GM19099 (cell line): ENCODE measurements at regions not wholly inside any gene's neighbourhood (a gene's known extent, or its start where the extent isn't known, plus 50 kb on each side); places are given as distances from the start of the nearest gene placed in this dataset.

Experiments
- POLR2A ChIP-seq: IDR thresholded peaks from 3 replicates; pipeline ENCODE4 v1.6.1; 2011; ENCODE audit warnings: low read depth; ENCODE audit not compliant: insufficient read length; ENCODE audit errors: extremely low read depth

DNA sequence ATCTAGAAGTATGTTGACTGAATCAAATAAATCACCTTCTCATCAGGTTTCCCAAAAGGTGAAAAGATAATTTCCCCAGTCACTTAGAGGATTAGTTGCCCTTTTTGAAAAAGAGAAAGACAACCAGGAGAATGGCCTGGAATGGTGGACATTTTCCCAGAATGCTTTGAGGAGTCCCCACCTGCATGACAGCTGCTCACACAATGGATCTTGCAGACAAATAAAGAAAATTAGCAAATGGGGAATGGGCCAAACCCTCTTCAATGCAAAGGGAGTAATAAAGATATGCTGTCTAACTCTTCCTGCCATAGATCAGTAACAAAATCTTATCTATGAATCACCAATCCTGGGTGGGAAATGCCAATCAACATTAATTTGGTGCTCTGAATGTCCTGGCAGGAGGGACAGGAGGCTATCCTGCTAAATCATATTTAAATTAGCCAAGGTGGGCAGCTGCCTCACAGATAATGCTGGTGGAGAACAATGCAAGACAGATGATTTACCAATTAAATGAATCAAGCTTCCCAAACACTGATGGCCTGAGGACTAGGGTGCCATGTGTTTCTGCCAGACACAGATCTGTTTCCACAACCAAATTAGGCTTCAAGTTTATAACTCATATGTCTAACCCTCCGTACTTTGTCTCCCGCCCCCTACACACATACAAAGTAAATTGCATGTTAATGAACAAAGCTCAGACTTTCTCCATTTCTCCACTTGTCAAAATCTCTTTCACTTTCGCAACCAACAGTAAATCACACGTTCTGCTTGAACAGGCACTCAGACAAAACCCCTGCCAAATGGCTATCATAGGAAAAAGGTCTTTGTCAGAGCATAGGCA, 488.0 kb upstream of the PLXNA2 start:
- TF ChIP-seq POLR2A, result no peak

DNA sequence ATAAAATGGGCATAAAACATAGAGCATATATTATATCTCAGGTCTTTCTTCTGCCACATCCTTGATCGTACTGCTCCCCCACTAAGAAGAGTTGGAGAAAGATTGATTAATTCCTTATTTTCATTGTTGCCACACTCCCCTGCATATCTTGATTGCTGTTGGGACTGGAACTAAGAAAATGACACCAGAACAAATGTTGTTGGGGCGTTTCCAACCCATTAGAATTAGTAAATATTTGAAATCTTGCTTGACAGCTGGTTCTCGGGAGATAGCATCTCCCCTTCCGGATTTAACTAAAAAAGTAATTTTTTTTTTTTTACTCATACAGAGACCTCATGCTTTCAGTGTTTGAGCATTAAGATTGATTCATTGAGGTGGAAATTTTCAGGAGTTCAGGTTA, 493.0 kb upstream of the PLXNA2 start:
- TF ChIP-seq POLR2A, result no peak

DNA sequence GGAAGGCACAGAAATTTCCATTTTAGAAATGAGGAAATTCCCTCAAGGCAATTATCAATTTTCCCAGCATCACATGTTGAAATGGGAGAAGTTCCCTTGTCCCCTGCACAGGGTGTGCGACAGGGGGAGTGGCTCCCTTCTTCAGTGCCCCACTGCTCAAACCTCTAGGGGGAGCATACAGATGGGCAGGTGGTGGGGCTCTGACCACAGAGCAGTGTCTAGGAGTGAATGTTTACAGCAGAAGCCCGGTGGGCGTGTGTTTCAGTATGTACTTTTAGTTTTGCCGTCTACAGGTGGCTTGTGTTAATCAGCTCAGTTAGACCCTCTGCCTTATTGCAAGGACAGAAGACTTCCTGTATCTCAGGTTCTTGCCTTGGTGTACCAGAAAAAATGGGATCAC, 493.7 kb upstream of the PLXNA2 start:
- TF ChIP-seq POLR2A, result no peak

DNA sequence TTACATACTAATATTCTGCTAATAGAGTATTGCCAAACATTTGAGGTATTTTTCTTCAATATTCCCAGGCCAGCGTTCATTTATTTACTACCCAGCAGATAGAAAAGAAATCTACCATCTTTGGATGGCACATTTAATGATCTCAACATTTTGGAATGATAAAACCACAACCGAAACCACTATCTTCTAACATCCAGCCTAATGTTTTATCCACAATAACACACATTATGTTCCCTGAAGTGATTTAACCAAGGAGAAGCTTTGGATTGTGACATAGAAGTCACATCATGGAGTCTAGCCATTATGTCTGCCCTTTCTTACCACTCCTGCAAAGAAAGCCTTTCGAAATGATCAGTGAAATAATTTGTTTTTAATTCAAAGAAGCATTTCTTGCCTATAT, 497.1 kb upstream of the PLXNA2 start:
- TF ChIP-seq POLR2A, result no peak

GRCh38 chr1:208743361-208743760, 499.2 kb upstream of the PLXNA2 start:
- TF ChIP-seq POLR2A, result no peak

- no peak for TF ChIP-seq POLR2A
Measured at GRCh38 chr1:208747979-208748378, 503.8 kb upstream of the PLXNA2 start.

DNA sequence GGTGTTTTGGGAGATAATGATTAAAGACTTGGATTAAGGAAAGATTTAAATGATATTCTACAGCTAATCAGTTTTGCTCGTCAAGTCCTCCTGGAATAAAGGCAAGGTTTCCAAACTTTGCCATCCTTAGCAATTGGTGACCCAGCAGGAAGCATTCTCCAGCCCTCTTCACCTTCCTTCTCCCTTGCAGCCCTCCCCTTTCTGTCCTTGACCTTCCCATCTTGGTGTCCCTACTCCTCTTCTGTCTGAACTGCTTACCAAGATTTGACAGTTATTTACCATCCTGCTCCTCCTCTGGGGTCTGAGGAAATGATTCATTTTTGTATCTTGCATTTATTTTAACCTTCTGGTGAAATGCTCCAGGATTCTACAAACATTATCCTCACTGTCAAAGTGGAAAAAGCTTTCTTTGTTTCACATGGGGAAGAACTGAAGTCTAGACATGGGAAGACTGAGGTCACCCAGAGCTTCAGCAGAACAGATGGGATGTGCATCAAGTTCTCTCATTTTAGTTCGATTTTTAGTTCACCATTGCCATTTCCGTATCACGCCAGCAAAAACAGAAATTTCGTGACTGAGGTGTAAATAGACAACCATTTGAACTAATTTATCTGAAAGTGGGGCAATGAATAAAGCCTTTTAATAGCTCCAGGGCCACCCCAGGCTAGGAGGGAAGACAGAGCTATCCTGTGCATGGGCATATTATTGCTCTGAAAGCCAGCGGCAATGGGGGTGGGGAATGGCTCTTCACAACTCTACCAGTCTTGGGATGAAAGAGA, 504.4 kb upstream of the PLXNA2 start:
- no peak for TF ChIP-seq POLR2A

GRCh38 chr1:208756339-208756981, 512.3 kb upstream of the PLXNA2 start:
- TF ChIP-seq POLR2A, result no peak

GRCh38 chr1:208757846-208758245, 513.7 kb upstream of the PLXNA2 start:
- no peak for TF ChIP-seq POLR2A

GRCh38 chr1:208759255-208759654, 515.1 kb upstream of the PLXNA2 start:
- no peak for TF ChIP-seq POLR2A

DNA sequence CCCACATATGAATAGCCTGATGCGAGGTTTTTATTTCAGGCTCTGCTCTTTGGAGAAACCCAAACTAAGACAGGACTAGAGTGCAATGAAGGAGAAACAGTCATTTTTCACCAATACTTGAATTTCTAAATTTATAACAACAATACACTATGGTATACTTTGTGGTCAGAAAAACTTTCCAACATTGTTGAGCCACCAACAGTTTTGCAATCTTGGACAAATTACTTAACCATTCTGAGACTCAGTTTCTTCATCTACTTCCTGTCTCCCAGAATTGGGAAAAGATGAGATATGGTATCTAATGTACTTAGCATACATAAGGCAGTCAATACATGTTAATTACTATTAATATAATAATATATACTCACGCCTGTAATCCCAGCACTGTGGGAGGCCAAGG, 519.8 kb upstream of the PLXNA2 start:
- no peak for TF ChIP-seq POLR2A

DNA sequence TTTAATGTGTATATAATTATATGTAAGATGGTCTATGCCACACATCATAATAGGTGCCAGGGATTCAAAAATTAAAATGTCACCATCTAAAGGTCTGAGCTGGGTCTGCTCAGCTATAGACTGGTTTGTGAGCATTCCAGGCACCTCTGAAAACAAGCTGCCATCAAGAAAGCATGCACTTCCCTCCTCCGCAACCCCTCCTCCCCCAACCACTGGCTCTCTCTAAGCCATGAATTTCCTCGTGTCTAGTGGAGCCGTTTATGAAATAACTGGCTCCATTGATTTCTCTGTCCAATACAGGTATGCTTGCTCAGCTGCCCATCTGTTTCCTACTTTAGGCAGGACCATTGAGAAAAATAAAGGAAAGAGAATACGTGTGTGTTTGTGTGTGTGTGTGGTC, 522.6 kb upstream of the PLXNA2 start:
- TF ChIP-seq POLR2A, result no peak

- TF ChIP-seq POLR2A, result no peak
Measured at GRCh38 chr1:208767816-208768215, 523.6 kb upstream of the PLXNA2 start.

- TF ChIP-seq POLR2A, result no peak
Measured at GRCh38 chr1:208772891-208773290, 528.7 kb upstream of the PLXNA2 start.

GRCh38 chr1:208775841-208776240, 531.7 kb upstream of the PLXNA2 start:
- TF ChIP-seq POLR2A, result no peak

DNA sequence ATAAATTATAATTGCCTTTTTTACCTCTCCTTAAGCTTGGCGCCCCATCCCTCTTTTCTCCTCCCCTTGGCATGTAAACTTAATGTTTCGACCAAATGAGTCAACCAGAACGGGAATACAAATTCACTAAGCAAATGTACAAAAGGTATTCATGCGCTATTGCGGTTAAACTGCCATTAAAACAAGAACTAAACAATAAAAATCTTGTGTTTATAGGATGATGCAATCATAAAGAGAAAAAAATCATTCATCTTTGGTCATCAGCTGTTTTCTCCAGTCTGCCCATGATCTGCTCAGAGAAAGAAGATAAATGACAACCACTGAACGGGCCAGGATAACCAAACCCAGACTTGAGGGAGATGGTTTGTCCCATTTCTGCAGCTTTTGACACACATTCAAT, 534.2 kb upstream of the PLXNA2 start:
- no peak for TF ChIP-seq POLR2A
